Transverse colon (tissue), 4 donors: ENCODE measurements at regions not wholly inside any gene's neighbourhood (a gene's known extent, or its start where the extent isn't known, plus 50 kb on each side); places are given as distances from the start of the nearest gene placed in this dataset.
"Not testable (repeated sequence)": the region's sequence is repeated elsewhere in the genome, so short reads cannot be mapped to it uniquely, and the experiment has no call there.

Experiments
- DNase-seq: peaks from one replicate; pipeline ENCODE4 v3.0.0-alpha.2; 2019
- H3K27ac ChIP-seq, 4 donors: fragments of 200-600 bp; sonication (generic); 2 replicates each; pipeline ENCODE4 v1.5.1; 2016 to 2018; ENCODE audit warnings: inconsistent platforms in 4 of 4
- H3K27me3 ChIP-seq: fragments of 200-600 bp; sonication (generic); 2 replicates; pipeline ENCODE4 v1.5.1; 2017; ENCODE audit warnings: inconsistent platforms
- H3K36me3 ChIP-seq, 4 donors: fragments of 200-600 bp; sonication (generic); 2 replicates each; pipeline ENCODE4 v1.5.1; 2017 to 2019; ENCODE audit warnings: inconsistent platforms in 4 of 4
- H3K4me1 ChIP-seq, 4 donors: fragments of 200-600 bp; sonication (generic); 2 replicates each; pipeline ENCODE4 v1.5.1; 2017 to 2020; ENCODE audit warnings: inconsistent platforms in 4 of 4
- H3K4me3 ChIP-seq, 4 donors: fragments of 200-600 bp; sonication (generic); 1 replicate in 1 of 4; 2 replicates in 3 of 4; pipeline versions ENCODE4 v1.5.1 to v1.6.1; 2017 to 2019; ENCODE audit warnings: inconsistent platforms in 4 of 4
- H3K9me3 ChIP-seq, 2 donors: fragments of 200-600 bp; sonication (generic); 2 replicates each; pipeline ENCODE4 v1.5.1; 2017 to 2019; ENCODE audit warnings: inconsistent platforms in 2 of 2
- WGBS, 2 donors: methylation state at CpG; one replicate each; pipeline ENCODE4 v1.1.5; 2018; ENCODE audit warnings: low coverage in 1 of 2; 5-methylcytosine and 5-hydroxymethylcytosine counted together
- in situ Hi-C, 4 donors: fragments of 200-750 bp; cut with MboI; loops; one replicate each; pipeline versions ENCODE4 v1.15.0 to v1.15.1; 2017; ENCODE audit warnings: low sequenced_read_pairs in 3 of 4, low pct_ligation_motif_present in 1 of 4, low pct_unique_long_range_greater_than_20kb in 1 of 4
- intact Hi-C: fragments of 100-400 bp; cut with DNase I; formaldehyde crosslinking; loops from one replicate; pipeline ENCODE4 v1.15.1; 2023; ENCODE audit warnings: low total_unique reads

- no CpG with 5 or more reads among the region's 3 CpGs for WGBS, 2 donors
Observed at GRCh38 chrY:17511984-17512383, 368.0 kb downstream of the CDY2B start.

GRCh38 chrY:17511476-17511875 is 368.5 kb downstream of the CDY2B start:
- H3K4me3 ChIP-seq, H3K27ac ChIP-seq, H3K27me3 ChIP-seq, DNase-seq, in situ Hi-C loops, intact Hi-C loops, H3K36me3 ChIP-seq, H3K9me3 ChIP-seq, H3K4me1 ChIP-seq: not testable (repeated sequence)
- no CpG with 5 or more reads among the region's 1 CpG for WGBS, 2 donors

More at GRCh38 chrY:17511984-17512383, 368.0 kb downstream of the CDY2B start:
- H3K4me1 ChIP-seq, in situ Hi-C loops, H3K36me3 ChIP-seq, H3K9me3 ChIP-seq, H3K27me3 ChIP-seq, H3K4me3 ChIP-seq, intact Hi-C loops, H3K27ac ChIP-seq, DNase-seq: not testable (repeated sequence)

GRCh38 chrY:17505834-17506233 is 374.2 kb downstream of the CDY2B start:
- H3K9me3 ChIP-seq, DNase-seq, intact Hi-C loops, H3K4me1 ChIP-seq, H3K27ac ChIP-seq, H3K36me3 ChIP-seq, in situ Hi-C loops, H3K27me3 ChIP-seq, H3K4me3 ChIP-seq: not testable (repeated sequence)
- no CpG with 5 or more reads among the region's 2 CpGs for WGBS, 2 donors

GRCh38 chrY:17484763-17485162 is 395.3 kb downstream of the CDY2B start:
- in situ Hi-C loops, H3K9me3 ChIP-seq, H3K27ac ChIP-seq, DNase-seq, H3K4me1 ChIP-seq, H3K4me3 ChIP-seq, intact Hi-C loops, H3K36me3 ChIP-seq, H3K27me3 ChIP-seq: not testable (repeated sequence)

DNA sequence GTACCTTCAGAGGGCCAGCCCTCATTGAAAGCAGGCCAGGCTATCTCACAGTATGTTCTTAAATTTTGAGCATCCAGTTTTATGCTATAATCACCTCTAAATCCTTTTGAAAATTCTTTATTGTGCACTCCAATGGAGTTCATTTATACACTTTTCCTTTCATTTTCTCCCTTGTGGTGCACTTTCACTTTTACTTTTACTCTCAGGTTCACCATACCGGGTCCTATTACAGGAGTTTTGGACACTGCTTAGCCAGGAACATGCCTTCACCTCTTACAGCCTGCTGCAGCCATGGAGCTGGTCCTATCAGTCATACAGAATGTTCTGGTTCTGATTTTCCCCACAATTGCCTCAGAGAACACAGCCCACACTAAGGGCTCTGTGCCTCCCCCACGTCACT is 395.9 kb downstream of the CDY2B start:
- DNase-seq, intact Hi-C loops, H3K9me3 ChIP-seq, H3K27ac ChIP-seq, H3K27me3 ChIP-seq, in situ Hi-C loops, H3K4me1 ChIP-seq, H3K36me3 ChIP-seq, H3K4me3 ChIP-seq: not testable (repeated sequence)
- no CpG with 5 or more reads among the region's 2 CpGs for WGBS, 2 donors

DNA sequence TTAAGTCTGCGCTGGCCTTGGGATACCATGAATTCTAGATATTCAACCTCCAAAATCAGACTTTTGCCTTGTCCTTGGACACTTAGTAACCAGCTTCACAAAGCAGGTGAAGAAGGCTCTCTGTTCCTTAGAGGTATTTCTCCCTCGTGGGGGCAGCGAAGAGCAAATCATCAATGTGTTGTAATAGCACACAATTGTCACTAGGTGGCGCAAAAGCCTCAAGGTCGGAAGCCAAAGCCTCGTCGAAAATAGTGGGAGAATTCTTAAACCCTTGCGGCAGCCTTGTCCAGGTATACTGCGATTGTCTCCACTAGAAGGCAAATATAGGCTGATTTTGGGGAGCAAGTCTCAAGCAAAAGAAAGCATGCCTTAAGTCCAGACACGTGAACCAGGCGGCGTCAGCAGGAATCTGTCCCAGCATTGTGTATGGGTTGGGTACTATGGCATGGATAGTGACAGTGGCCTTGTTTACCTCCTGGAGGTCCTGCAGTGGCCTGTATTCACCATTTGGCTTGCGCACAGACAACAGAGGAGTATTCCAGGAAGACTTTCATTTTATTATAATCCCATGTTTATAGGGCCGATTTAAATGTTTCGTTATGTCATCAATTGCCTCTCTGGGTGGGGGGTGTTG is 398.5 kb downstream of the CDY2B start:
- intact Hi-C loops, in situ Hi-C loops, DNase-seq: not testable (repeated sequence)

DNA sequence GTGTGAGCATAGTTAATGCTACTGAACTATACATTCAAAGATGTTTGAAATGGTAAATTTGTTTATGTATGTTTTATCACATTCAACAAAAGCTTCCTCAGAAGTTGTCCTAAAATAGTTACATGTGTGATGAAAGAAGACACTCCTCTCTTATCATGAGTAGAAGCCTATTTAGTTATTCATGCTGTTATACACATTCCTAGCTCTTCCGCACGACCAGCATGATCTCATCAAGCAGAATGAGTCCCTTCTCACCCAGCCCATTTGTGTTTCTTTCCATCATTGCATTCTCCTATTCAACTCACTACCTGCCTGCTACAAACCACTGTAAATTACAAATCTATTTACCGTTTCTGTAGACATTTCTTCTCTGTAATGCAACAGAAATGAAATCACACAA is 408.0 kb downstream of the CDY2B start:
- no CpG with 5 or more reads among the region's 3 CpGs for WGBS, 2 donors
- in situ Hi-C loops, H3K36me3 ChIP-seq, H3K27me3 ChIP-seq, H3K27ac ChIP-seq, DNase-seq, H3K4me1 ChIP-seq, H3K9me3 ChIP-seq, H3K4me3 ChIP-seq, intact Hi-C loops: not testable (repeated sequence)

More for the DNA sequence above, 398.5 kb downstream of the CDY2B start:
- H3K27ac ChIP-seq, H3K27me3 ChIP-seq, H3K4me1 ChIP-seq, H3K4me3 ChIP-seq, H3K36me3 ChIP-seq, H3K9me3 ChIP-seq: not testable (repeated sequence)
- no CpG with 5 or more reads among the region's 15 CpGs for WGBS, 2 donors

DNA sequence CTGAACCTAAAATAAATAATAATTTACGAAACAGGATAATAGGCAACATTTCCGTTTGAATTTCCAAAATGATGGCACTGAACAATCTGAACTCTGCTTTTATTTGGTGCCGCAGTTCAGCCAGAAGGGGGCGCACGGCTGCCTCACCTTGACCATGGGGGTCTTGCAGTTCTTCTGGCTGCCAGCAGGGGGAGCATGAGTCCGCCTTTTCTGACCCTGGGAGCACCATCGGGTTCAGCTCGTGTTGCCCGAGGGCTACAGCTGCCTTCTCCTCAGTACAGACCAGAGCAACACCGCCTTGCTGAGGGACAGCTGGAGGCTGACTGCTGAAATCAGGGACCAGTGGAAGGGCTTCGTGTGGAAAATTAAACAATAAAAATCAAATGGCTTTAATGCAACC is 420.3 kb downstream of the CDY2B start:
- H3K9me3 ChIP-seq, H3K36me3 ChIP-seq, intact Hi-C loops, H3K27me3 ChIP-seq, DNase-seq, H3K27ac ChIP-seq, in situ Hi-C loops, H3K4me1 ChIP-seq, H3K4me3 ChIP-seq: not testable (repeated sequence)
- WGBS, 2 donors: no CpG with 5 or more reads among the region's 11 CpGs
